HT1080 (cell line): ENCODE measurements at regions not wholly inside any gene's neighbourhood (a gene's known extent, or its start where the extent isn't known, plus 50 kb on each side); places are given as distances from the start of the nearest gene placed in this dataset. TPM values are rescaled to one million over a fixed set of nuclear protein-coding genes. Genes with fewer than 3 reads are reported as not detected.

Experiments
- DNase-seq: peaks from one replicate; pipeline ENCODE4 v3.0.0-alpha.2; 2015; ENCODE audit warnings: low read depth
- small RNA-seq: library from RNA; depleted of rRNA; stranded (forward); fragments of <200 nt; gene quantifications from one replicate; pipeline ENCODE3, GENCODE V24; 2014

DNA sequence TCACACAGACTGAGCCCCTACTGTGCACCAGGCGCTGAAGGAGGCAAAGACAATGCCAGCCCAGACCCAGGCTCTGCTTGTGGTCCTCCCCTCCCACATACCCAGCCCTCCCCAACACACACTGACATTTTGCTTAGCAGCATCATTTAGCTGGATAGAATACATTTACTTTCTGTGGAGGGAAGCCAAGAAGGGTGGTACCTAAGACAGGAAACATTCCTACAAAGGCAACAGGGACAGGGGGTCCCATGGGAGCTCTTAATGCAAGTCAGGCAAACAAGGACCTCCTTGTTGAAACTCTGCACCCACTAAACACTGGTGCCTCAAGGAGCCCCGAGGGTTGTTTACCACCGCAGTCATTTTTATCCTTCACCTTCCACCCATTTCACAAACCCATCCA lies 77.0 kb upstream of the ZNF507 start:
- no peak for DNase-seq

DNA sequence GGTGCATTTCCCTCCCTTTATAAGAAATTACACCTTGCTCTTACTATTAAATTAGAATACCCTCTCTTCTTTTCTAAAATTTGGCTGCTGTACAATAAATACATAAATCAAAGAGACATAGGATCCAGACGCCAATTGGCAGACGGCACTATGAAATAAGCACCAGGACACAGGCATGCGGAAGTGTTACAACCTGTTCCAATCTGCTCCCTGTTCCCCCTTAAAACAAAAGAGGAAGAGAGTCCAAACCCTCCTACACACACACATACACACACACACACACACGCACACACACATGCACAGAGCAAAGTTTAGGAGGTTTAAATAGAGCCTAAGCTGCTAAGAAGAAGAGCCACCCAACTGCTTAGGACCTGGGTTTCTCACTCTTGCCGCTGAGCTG lies 75.6 kb upstream of the ZNF507 start:
- DNase-seq: no peak

GRCh38 chr19:32273483-32273882 lies 71.9 kb upstream of the ZNF507 start:
- DNase-seq: no peak

GRCh38 chr19:32287086-32287485 lies 58.3 kb upstream of the ZNF507 start:
- no peak for DNase-seq

- DNase-seq: peak; percentile 45
Observed at GRCh38 chr19:32287811-32288227, 57.6 kb upstream of the ZNF507 start.

DNA sequence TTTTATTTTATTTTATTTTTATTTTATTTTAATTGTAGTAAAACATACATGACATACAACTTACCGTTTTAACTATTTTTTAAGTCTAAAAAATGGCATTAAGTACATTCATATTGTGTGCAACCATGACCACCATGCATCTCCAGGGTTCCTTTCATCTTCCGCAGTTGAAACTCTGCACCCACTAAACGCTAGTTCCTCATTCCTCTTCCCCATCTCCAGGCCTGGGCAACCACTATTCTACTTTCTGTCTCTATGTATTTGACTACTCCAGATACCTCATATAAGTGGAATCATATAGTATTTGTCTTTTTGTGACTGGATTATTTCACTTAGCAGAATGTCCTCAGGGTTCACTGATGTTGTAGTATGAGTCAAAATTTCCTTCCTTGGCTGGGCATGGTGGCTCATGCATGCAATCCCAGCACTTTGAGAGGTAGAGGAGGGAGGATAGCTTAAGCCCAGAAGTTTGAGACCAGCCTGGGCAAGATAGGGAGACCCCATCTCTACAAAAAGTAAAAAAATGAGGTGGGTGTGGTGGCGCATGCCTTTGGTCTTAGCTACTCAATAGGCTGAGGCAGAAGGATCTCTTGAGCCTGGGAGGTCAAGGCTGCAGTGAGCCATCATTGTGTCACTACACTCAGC lies 55.7 kb upstream of the ZNF507 start:
- no peak for DNase-seq

- DNase-seq: no peak
Observed at GRCh38 chr19:32291876-32292275, 53.5 kb upstream of the ZNF507 start.

GRCh38 chr19:32294871-32295438 lies 50.5 kb upstream of the ZNF507 start:
- no peak for DNase-seq

Small RNAs in the stretch of these regions (small RNA-seq; reads per million reads assigned to genes)
- gene AC011456.1 (not detected), gene RNA5SP471 (not detected), gene RNA5SP472 (0.11 reads per million), gene RNU6-967P (not detected)
